HepG2 (cell line): ENCODE measurements at regions not wholly inside any gene's neighbourhood (a gene's known extent, or its start where the extent isn't known, plus 50 kb on each side); places are given as distances from the start of the nearest gene placed in this dataset.

Source experiments
- ATAC-seq: fragments of 200-7000 bp; cut with Tn5 transposase; 3 replicates; pipeline ENCODE4 v1.9.1; 2020; ENCODE audit warnings: mild to moderate bottlenecking, moderate library complexity
- BruUV-seq: library from RNA; stranded (reverse); fragments of 400-500 nt; replicated peaks from 2 replicates; lab custom pipeline; 2021; lab: Mats Ljungman, UMichigan
- CTCF ChIA-PET: fragments of 300-600 bp; formaldehyde crosslinking; extraction: SDS; loops from one replicate; lab custom pipeline; 2021; ENCODE audit warnings: low total read pairs, inconsistent platforms, low intra/inter-chr PET ratio; lab: Yijun Ruan, JAX
- POLR2A ChIA-PET: fragments of 350-600 bp; sonication (Branson Sonifier 250); formaldehyde crosslinking; loops from one replicate; lab custom pipeline; 2020; ENCODE audit warnings: antibody characterized with exemption, inconsistent platforms; lab: Yijun Ruan, JAX
- DNase-seq: peaks from one replicate; pipeline ENCODE4 v3.0.0-alpha.2; 2015; ENCODE audit warnings: low spot score
- FAIRE-seq: peaks from 3 replicates; lab custom pipeline; 2011; peaks lifted over from hg19 to GRCh38; lab: Jason Lieb, UNC
- H2AFZ ChIP-seq: one replicate; pipeline ENCODE4 v1.6.1; 2011; ENCODE audit warnings: low read length, inconsistent platforms
- H3K27ac ChIP-seq: fragments of 300-600 bp; 3 replicates; pipeline ENCODE4 v1.8.0; 2011; ENCODE audit warnings: mixed run types, mild to moderate bottlenecking, mixed read lengths, low read length, inconsistent platforms; ENCODE audit not compliant: insufficient read depth; ENCODE audit errors: extremely low read length
- H3K27me3 ChIP-seq, 2 experiments: fragments of 200-600 bp in 1 of 2; 2 replicates in 1 of 2; 3 replicates in 1 of 2; pipeline versions ENCODE4 v1.6.0 to v1.8.0; 2011; ENCODE audit warnings: low read length in 2 of 2, mild to moderate bottlenecking in 2 of 2, moderate library complexity in 2 of 2, inconsistent platforms in 1 of 2; ENCODE audit not compliant: insufficient read depth in 2 of 2, control insufficient read depth in 1 of 2
- H3K36me3 ChIP-seq, 2 experiments: fragments of 200-600 bp in 1 of 2; replicated peaks in 1 of 2; 2 replicates in 1 of 2; 3 replicates in 1 of 2; pipeline versions ENCODE4 v1.5.1 to v1.8.0; 2011; ENCODE audit warnings: low read length in 2 of 2, inconsistent platforms in 1 of 2; ENCODE audit not compliant: insufficient read depth in 2 of 2, control insufficient read depth in 1 of 2
- H3K4me1 ChIP-seq: 2 replicates; pipeline ENCODE4 v1.5.1; 2012; ENCODE audit warnings: low read length, inconsistent platforms; ENCODE audit not compliant: insufficient read depth
- H3K4me2 ChIP-seq: 2 replicates; pipeline ENCODE4 v1.6.0; 2011; ENCODE audit warnings: low read depth, low read length, inconsistent platforms
- H3K4me3 ChIP-seq, 3 experiments: fragments of 200-600 bp in 1 of 3; sonication (generic), shearing (Covaris generic) in 1 of 3; replicated peaks in 1 of 3; 2 replicates each; pipeline ENCODE4 v1.5.1; 2011 to 2016; ENCODE audit warnings: low read length in 3 of 3, inconsistent platforms in 2 of 3, low read depth in 2 of 3, mild to moderate bottlenecking in 2 of 3, control low read depth in 1 of 3, mixed read lengths in 1 of 3; ENCODE audit not compliant: insufficient read depth in 1 of 3
- H3K79me2 ChIP-seq: one replicate; pipeline ENCODE4 v1.6.1; 2011; ENCODE audit warnings: low read length, inconsistent platforms; ENCODE audit not compliant: insufficient read depth
- H3K9ac ChIP-seq: 2 replicates; pipeline ENCODE4 v1.6.0; 2011; ENCODE audit warnings: mild to moderate bottlenecking, low read depth, low read length, inconsistent platforms; ENCODE audit not compliant: insufficient read depth
- H3K9me3 ChIP-seq: 2 replicates; pipeline ENCODE4 v1.5.1; 2012; ENCODE audit warnings: mild to moderate bottlenecking, low read length
- H4K20me1 ChIP-seq: 2 replicates; pipeline ENCODE4 v1.6.0; 2011; ENCODE audit warnings: inconsistent platforms, mild to moderate bottlenecking, low read length, moderate library complexity; ENCODE audit not compliant: insufficient read depth
- ELF4 ChIP-seq: sonication (generic); formaldehyde crosslinking; IDR thresholded peaks from 2 replicates; pipeline ENCODE4 v1.5.0; 2020; ENCODE audit warnings: missing genetic modification reagents, mild to moderate bottlenecking, moderate library complexity, borderline replicate concordance
- HMG20A ChIP-seq: IDR thresholded peaks from 2 replicates; pipeline ENCODE4 v1.6.1; 2016; ENCODE audit warnings: borderline replicate concordance
- JUND ChIP-seq: sonication (generic); formaldehyde crosslinking; IDR thresholded peaks from 2 replicates; pipeline ENCODE4 v1.8.0; 2022; ENCODE audit warnings: mild to moderate bottlenecking, missing genetic modification reagents
- PHF5A ChIP-seq: IDR thresholded peaks from one replicate; pipeline ENCODE4 v1.6.1; 2018; ENCODE audit warnings: low read depth, missing genetic modification reagents; ENCODE audit not compliant: unreplicated experiment
- REXO4 ChIP-seq: sonication (generic); formaldehyde crosslinking; IDR thresholded peaks from 2 replicates; pipeline ENCODE4 v1.8.0; 2022; ENCODE audit warnings: missing genetic modification reagents, mild to moderate bottlenecking, borderline replicate concordance
- SALL2 ChIP-seq: sonication (generic); formaldehyde crosslinking; IDR thresholded peaks from 2 replicates; pipeline ENCODE4 v1.8.1; 2023; ENCODE audit warnings: mild to moderate bottlenecking, missing genetic modification reagents, inconsistent platforms
- SMC3 ChIP-seq: IDR thresholded peaks from 2 replicates; pipeline ENCODE4 v1.6.1; 2011; ENCODE audit warnings: low read length, improper control_type of control experiment
- TARDBP ChIP-seq: sonication (generic); formaldehyde crosslinking; IDR thresholded peaks from 2 replicates; pipeline ENCODE4 v1.8.0; 2022; ENCODE audit warnings: mild to moderate bottlenecking, missing genetic modification reagents
- TCF12 ChIP-seq, 2 experiments: fragments of 450-650 bp in 1 of 2; sonication (generic) in 1 of 2; formaldehyde crosslinking in 1 of 2; IDR thresholded peaks; 2 replicates each; pipeline versions ENCODE4 v1.6.1 to v1.8.0; 2017 to 2022; ENCODE audit warnings: antibody characterized with exemption in 1 of 2, mild to moderate bottlenecking in 1 of 2, missing genetic modification reagents in 1 of 2, moderate library complexity in 1 of 2
- ZNF10 ChIP-seq: sonication (generic); formaldehyde crosslinking; IDR thresholded peaks from 2 replicates; pipeline ENCODE4 v1.4.0; 2020; ENCODE audit warnings: mild to moderate bottlenecking, low read depth, missing genetic modification reagents, borderline replicate concordance
- ZNF350 ChIP-seq: sonication (generic); formaldehyde crosslinking; IDR thresholded peaks from 2 replicates; pipeline ENCODE4 v1.4.0; 2020; ENCODE audit warnings: mild to moderate bottlenecking, low read depth, missing genetic modification reagents, borderline replicate concordance
- ZSCAN21 ChIP-seq: sonication (generic); formaldehyde crosslinking; IDR thresholded peaks from 2 replicates; pipeline ENCODE4 v1.8.0; 2022; ENCODE audit warnings: mild to moderate bottlenecking, missing genetic modification reagents, moderate library complexity, borderline replicate concordance
- WGBS: methylation state at CpG from one replicate; pipeline ENCODE4 v1.1.6; 2017; ENCODE audit warnings: low lambda C conversion rate; 5-methylcytosine and 5-hydroxymethylcytosine counted together
- in situ Hi-C: cut with HindIII; loops from 2 replicates; pipeline ENCODE4 v1.10.0; 2017; ENCODE audit warnings: low pct_unique_long_range_greater_than_20kb; ENCODE audit not compliant: extremely low pct_ligation_motif_present
- intact Hi-C: fragments of 100-400 bp; cut with micrococcal nuclease; formaldehyde crosslinking; loops from one replicate; pipeline ENCODE4 v1.10.0; 2022; ENCODE audit not compliant: unreplicated experiment
- TF ChIP-seq, protein P1 (sequence below): IDR thresholded peaks from 2 replicates; pipeline ENCODE4 v1.6.1; 2016; ENCODE audit warnings: low read depth
- TF ChIP-seq, protein P2 (sequence below): sonication (generic); formaldehyde crosslinking; IDR thresholded peaks from one replicate; pipeline ENCODE4 v1.5.1; 2020; ENCODE audit warnings: mild to moderate bottlenecking, missing genetic modification reagents; ENCODE audit errors: not compliant biosample characterization

DNA sequence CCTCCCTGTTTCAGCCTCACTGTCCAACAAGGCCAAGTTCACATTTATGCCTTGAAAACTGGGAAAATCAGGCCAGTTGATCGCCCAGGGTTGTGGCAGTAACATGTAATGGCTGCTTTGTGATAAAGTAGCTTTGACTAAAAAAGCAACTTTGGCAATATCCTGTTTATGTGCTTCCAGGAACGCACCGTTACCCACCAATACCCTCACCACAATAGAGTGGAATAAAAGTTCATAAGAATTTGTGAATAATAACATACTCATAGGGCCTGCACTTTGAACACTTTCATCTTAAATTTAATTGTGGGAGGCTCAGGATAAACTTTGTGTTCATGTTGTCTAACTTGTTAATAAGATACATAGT, 80.7 kb upstream of the MAML3 start:
- FAIRE-seq (no peak), DNase-seq (no peak), ATAC-seq (no peak)
- Histone ChIP-seq H3K79me2 (no peaks in the 10 kb centered on the region), H3K4me2 (no peak overlapping the region), H3K9me3 (no peaks in the 10 kb centered on the region), H3K36me3 (no peaks in the 10 kb centered on the region), H3K27ac (no peak overlapping the region), H4K20me1 (no peaks in the 10 kb centered on the region), H3K9ac (no peak overlapping the region), H3K27me3 (peaks cover 0 to 21% of the 10 kb centered on the region in 2 experiments; a peak in 1 of 5 replicates), H3K4me1 (no peaks in the 10 kb centered on the region), H3K4me3 (no peak overlapping the region), H2AFZ (no peak overlapping the region)
- intact Hi-C loops, result no loop called here
- ChIA-PET POLR2A (no interaction called here), CTCF (no interaction called here)
- in situ Hi-C loops, result no loop called here
- BruUV-seq, result no TSS peak
- no peak for TF ChIP-seq TARDBP (CRISPR knock-in tag)
- TF ChIP-seq TCF12 (IDR thresholded peaks at IDR 0.05), result no peak
- no peak for TF ChIP-seq TCF12 (CRISPR knock-in tag; IDR thresholded peaks at IDR 0.05)
- no peak for TF ChIP-seq JUND
- TF ChIP-seq PHF5A (CRISPR knock-in tag), result no peak
- no peak for TF ChIP-seq ELF4 (CRISPR knock-in tag)
- no peak for TF ChIP-seq ZNF10 (CRISPR knock-in tag)
- TF ChIP-seq, protein P1, sequence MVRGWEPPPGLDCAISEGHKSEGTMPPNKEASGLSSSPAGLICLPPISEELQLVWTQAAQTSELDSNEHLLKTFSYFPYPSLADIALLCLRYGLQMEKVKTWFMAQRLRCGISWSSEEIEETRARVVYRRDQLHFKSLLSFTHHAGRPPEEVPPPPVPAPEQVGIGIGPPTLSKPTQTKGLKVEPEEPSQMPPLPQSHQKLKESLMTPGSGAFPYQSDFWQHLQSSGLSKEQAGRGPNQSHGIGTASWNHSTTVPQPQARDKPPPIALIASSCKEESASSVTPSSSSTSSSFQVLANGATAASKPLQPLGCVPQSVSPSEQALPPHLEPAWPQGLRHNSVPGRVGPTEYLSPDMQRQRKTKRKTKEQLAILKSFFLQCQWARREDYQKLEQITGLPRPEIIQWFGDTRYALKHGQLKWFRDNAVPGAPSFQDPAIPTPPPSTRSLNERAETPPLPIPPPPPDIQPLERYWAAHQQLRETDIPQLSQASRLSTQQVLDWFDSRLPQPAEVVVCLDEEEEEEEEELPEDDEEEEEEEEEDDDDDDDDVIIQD (CRISPR knock-in tag), result no peak
- TF ChIP-seq ZSCAN21 (CRISPR knock-in tag), result no peak
- no peak for TF ChIP-seq HMG20A (CRISPR knock-in tag)
- TF ChIP-seq, protein P2, sequence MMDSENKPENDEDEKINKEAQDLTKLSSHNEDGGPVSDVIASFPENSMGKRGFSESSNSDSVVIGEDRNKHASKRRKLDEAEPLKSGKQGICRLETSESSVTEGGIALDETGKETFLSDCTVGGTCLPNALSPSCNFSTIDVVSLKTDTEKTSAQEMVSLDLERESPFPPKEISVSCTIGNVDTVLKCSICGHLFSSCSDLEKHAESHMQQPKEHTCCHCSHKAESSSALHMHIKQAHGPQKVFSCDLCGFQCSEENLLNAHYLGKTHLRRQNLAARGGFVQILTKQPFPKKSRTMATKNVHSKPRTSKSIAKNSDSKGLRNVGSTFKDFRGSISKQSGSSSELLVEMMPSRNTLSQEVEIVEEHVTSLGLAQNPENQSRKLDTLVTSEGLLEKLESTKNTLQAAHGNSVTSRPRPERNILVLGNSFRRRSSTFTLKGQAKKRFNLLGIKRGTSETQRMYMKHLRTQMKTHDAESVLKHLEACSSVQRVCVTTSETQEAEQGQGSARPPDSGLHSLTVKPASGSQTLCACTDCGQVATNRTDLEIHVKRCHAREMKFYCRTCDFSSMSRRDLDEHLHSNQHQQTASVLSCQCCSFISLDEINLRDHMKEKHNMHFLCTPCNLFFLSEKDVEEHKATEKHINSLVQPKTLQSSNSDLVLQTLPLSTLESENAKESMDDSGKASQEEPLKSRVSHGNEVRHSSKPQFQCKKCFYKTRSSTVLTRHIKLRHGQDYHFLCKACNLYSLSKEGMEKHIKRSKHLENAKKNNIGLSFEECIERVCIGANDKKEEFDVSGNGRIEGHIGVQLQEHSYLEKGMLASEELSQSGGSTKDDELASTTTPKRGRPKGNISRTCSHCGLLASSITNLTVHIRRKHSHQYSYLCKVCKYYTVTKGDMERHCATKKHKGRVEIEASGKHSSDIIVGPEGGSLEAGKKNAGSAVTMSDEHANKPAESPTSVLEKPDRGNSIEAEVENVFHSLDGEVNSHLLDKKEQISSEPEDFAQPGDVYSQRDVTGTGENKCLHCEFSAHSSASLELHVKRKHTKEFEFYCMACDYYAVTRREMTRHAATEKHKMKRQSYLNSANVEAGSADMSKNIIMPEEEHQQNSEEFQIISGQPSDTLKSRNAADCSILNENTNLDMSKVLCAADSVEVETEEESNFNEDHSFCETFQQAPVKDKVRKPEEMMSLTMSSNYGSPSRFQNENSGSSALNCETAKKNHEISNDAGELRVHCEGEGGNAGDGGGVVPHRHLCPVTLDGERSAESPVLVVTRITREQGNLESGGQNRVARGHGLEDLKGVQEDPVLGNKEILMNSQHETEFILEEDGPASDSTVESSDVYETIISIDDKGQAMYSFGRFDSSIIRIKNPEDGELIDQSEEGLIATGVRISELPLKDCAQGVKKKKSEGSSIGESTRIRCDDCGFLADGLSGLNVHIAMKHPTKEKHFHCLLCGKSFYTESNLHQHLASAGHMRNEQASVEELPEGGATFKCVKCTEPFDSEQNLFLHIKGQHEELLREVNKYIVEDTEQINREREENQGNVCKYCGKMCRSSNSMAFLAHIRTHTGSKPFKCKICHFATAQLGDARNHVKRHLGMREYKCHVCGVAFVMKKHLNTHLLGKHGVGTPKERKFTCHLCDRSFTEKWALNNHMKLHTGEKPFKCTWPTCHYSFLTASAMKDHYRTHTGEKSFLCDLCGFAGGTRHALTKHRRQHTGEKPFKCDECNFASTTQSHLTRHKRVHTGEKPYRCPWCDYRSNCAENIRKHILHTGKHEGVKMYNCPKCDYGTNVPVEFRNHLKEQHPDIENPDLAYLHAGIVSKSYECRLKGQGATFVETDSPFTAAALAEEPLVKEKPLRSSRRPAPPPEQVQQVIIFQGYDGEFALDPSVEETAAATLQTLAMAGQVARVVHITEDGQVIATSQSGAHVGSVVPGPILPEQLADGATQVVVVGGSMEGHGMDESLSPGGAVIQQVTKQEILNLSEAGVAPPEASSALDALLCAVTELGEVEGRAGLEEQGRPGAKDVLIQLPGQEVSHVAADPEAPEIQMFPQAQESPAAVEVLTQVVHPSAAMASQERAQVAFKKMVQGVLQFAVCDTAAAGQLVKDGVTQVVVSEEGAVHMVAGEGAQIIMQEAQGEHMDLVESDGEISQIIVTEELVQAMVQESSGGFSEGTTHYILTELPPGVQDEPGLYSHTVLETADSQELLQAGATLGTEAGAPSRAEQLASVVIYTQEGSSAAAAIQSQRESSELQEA (CRISPR knock-in tag), result no peak
- TF ChIP-seq ZNF350 (CRISPR knock-in tag), result no peak
- no peak for TF ChIP-seq SALL2 (CRISPR knock-in tag)
- no peak for TF ChIP-seq SMC3
- TF ChIP-seq REXO4 (CRISPR knock-in tag), result no peak
- 31% methylated on average over 3 of the region's 3 CpGs for WGBS
